GM19324 (cell line): ENCODE measurements at regions not wholly inside any gene's neighbourhood (a gene's known extent, or its start where the extent isn't known, plus 50 kb on each side); places are given as distances from the start of the nearest gene placed in this dataset.

Experiments used
- ATAC-seq: cut with Tn5 transposase; IDR thresholded peaks from one replicate; pipeline ENCODE4 v1.9.1; 2021; ENCODE audit warnings: mild to moderate bottlenecking, moderate library complexity; ENCODE audit not compliant: unreplicated experiment, low FRiP score

- ATAC-seq = no peak
Measured at GRCh38 chr5:123787136-123787535, 275.2 kb downstream of the CSNK1G3 start.

DNA sequence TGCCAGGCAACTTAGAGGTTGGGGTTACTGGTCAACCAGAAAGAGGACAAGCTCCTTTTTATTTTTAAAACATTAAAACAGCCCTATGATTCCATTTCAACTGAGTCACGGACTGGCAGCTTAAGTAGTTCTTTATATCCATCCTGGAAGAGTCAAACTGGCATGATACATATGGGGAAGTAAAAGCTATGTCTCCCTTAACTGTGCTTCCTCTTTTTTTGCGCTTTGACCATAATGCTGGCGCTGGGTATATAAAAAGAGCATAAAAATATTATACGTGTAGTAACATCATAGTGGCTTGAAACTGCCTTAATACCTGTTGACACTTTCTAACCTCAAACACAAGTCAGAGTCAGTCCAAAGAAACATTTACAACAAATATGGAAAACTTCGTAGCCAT is 274.4 kb downstream of the CSNK1G3 start:
- no peak for ATAC-seq

GRCh38 chr5:123785162-123786071 is 273.4 kb downstream of the CSNK1G3 start:
- no peak for ATAC-seq

DNA sequence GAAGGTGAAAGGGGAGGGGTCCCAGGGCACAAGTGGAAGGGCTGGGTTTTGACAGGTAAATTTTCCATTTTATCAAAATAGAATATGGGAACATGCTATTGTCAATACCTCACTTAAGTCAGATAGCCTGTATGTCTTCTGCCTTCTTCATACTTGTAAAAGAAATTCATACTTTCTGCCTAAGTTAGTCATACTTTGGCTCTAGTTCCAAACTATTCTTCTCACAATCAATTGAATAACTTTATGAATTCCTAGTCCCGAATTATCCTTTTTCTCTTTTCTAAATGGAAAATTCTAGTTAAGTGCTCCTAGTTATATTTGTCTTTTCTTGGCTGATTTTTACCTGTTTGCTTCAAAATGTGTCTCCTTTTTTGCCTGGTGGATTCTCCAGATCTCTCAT is 271.4 kb downstream of the CSNK1G3 start:
- no peak for ATAC-seq

DNA sequence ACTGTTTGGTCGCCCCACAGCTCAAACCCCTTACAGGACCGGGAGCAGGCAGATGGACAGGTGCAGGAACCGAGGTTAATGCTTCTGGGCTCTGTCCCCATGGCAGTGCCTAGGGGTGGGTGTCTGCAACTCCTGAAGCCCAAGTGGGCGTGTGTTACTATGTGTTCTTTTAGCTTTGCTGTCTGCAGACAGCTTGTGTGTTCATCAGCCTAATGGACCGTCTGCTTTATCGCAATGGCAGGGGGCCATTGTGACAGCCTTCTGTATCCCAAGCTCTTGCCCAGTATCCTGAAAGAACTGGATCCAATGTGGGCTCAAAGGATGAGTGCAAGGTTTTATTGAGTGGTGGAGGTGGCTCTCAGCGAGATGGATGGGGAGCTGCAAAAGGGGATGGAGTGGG is 266.7 kb downstream of the CSNK1G3 start:
- no peak for ATAC-seq

DNA sequence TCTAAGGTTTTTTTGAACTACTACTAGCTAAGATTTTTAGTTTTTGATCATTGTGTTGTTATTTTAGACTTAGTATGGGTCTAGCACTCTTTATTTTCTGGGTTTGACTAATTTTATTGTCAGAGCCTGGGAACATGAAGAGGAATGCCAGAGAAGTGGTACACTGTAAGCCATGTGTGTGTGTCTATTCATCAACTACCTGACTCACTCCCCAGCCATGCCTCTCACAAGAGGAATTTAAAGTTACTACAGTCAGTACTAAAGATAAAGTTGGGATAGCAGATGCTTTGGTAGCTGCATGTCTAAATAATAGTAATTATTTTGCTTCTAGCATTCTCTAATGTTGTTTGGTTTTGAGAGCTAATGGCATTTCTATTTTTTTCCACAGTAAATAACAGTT is 264.8 kb downstream of the CSNK1G3 start:
- no peak for ATAC-seq

DNA sequence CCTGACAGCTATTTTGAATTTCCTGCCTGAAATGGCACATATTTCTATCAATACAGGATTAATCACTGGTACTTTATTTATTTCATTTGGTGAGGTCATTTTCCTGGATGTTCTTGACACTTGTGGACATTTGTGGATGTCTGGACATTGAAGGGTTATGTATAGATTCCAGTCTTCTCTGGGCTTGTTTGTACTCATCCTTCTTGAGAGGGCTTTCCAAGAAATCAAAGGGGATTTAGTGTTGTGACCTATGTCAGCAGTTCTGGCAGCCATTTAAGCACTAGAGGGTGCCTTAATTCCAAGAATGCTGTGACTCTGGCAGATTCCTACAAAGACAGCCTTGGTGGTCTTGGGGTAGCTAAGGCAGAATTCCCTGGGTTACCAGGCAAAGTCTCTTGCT is 259.7 kb downstream of the CSNK1G3 start:
- no peak for ATAC-seq

GRCh38 chr5:123763201-123763600 is 251.2 kb downstream of the CSNK1G3 start:
- ATAC-seq = no peak

DNA sequence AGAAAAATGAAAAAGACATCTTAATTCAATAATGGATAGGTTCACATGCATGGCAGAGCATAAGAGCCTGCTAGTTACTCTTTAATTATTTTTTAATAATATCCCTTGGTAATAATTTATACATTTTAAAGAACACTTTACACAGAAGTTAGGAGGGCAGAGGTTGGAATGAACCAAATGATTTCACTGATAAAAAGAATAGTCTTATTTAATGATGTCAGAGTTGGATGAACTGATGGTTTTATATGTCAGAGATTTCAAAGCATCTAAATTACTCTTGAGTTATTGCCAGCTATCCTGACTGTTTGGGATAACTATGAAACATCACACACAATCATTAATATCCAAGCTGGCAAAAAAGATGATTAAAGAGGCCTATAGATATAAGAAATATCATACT is 244.8 kb downstream of the CSNK1G3 start:
- ATAC-seq = no peak

GRCh38 chr5:123756318-123756665 is 244.3 kb downstream of the CSNK1G3 start:
- ATAC-seq = no peak

DNA sequence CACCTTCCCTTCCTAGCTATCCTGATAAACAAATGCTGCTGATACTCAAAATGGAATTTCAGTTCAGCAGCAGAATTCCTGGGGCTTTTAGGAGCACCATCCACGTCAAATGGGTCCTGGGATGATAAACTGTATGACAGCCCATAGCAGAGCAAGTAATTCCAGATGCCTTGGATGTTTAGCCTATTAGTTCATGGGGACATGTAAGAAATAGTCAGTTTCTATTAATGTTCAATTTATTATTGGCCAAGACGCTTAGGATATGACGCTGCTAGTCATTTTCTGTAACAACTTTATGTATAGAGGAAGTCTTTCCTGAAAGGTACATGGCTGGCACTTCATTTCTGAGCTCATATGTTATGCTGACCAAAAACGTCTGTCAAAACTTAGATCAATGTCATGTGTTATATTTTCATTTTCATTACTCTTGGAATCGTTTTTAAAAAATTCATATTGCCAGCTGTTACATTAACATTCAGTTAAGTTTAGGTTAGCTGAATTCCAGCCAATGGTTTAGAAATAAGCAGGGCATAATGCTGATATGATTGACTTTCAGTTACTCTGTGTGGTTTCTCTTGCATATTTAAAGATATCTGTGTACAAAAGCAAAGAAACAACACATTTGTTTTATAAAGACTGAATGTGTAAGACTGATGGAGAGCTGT is 243.8 kb downstream of the CSNK1G3 start:
- ATAC-seq = no peak

DNA sequence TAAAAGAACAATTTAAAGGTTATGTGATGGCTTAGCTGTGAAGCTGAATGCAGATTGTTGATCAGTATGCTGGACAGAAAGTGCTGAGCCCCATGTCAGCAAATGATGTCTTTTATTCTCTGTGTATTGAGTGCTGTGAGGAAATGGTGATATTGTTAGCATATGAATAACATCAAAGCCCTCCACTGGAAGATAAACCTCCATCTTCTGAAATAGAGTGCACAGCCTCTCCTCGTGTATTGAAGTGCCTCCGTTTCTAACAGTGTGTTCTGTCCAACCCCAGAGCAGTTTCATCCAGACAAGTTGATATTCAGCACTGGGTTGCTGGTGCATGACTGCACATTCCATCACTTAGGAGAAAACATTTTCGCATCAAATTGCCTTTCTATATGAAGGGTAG is 242.9 kb downstream of the CSNK1G3 start:
- ATAC-seq = no peak

DNA sequence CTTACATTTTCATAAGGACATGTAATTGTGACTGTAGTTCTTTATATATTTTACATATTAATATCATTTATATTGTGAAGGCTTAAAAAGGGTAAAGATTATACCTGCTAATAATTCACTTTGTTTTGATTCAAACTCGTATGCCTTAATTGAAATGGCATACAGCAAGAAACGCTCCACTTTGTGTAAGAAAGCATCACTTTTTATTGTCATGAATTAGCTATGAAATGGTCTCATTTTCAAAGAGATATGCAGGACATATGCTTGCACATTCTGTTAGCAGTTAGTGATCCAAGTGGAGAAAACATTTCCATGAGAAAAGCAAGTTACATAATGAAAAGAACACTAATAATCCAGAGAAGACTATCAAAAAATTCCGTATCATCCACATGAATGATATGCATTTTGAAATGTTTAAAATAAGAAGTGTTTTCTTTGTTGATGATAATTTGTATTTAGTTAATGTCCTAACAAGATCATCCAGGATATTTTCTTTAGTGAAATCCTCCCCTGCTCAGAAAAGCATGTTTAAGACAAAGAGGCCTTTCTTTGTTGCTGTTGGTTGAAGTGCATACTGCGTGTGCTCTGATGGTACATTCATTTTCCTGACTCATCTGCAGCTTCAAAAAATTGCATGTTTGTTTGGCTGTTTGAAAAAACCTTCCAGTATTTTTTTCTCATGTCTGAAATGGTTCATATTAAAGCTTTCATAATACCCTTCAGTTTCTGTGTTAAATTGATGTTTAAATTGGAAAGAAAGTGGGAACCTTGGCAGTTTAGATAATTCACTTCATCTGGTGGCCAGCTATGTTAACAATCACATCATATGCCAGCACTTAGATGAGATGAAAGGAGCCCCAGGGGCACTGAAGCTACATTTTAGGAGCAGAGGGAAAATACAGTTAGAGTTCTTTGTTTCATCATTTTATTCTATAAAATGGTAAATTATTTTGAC is 242.2 kb downstream of the CSNK1G3 start:
- no peak for ATAC-seq

GRCh38 chr5:123753180-123753936 is 241.4 kb downstream of the CSNK1G3 start:
- no peak for ATAC-seq

DNA sequence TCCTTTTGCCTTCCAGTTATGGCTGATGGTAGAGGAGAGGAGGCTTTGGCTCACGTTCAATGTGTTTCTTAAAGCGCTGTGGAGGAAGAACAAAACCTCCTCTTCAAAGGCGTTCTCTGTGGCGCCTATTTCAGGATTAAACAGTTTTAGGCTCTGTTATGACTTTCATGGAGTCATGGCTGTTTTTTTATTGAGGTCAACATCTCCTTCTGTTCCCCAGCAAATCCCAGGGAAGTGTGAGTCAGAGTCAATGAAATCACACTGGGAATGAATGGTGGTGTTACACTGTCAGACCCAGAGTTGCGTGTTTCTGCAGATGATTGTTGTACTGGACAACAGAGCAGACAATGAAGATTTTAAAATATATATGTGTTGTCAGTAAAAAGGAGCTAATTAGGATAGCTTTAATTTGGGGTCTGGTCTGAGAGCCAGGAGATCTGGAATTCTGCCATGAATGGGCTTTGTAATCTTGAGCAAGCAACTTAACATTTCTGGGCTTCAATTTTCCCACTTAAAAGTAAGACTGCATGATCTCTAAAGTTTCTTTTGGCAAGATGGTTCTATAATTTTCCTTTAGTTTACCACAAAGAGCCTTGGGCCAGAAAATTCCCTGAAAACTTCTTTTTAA is 240.7 kb downstream of the CSNK1G3 start:
- no peak for ATAC-seq

GRCh38 chr5:123751670-123752069 is 239.7 kb downstream of the CSNK1G3 start:
- ATAC-seq = no peak

GRCh38 chr5:123748239-123748638 is 236.3 kb downstream of the CSNK1G3 start:
- ATAC-seq = no peak

DNA sequence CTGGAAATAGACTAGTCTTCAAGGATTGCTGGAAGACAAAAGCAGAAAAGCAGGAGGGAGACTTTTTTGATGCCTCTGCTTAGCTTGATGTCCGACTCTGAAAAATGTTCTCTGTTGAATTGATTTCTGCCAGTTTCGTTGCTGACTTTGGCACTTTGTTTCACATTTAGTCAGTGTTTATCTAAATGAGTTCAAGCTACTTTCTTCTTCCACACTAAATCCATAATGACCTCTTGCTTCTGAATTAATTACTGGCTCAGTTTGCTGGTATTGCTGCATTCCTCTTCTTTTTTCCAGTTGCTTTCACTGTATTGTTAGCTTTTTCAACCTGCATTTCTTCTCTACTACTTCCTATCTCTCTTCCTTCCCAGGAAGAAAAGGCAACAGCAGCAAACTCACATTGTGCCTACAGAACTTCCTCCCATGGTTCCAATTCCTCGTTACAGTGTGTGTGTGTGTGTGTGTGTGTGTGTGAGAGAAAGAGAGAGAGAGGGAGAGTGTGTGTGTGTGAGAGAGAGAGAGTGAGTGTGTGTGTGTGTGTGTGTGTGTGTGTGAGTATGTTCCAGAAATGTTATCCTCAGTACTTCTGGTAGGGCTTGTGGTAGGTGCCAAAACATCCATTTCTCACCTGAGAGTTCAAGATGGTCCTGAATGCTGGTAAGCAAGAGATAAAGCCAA is 234.8 kb downstream of the CSNK1G3 start:
- no peak for ATAC-seq

DNA sequence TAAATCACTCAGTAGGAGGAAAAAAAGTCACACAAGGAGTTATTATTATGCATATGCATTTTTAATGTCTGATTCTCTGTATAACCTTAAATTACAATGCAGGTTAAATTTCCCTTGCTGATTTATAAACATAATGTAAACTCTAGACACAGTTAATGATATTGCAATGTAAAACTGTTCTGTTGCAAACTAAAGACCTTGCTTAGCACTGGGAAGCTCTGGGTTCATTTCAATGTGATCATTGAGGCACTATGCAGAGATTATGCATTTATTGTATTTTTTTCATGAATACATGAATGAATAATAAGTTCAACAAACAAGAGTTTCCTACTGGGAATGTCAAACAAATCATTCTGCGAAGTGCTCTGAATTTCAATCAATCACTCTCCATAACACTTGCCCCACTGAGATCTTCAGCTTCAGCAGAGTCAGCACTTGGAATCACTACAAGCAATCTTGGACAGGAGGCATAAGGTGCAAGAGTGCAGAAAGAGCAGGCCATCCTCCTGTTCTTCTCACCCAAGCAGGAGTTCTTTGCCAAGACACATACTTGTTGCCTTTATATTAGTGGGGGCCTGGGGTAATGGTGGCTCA is 232.1 kb downstream of the CSNK1G3 start:
- ATAC-seq = no peak
